Large intestine (tissue), 3 donors: ENCODE measurements at regions not wholly inside any gene's neighbourhood (a gene's known extent, or its start where the extent isn't known, plus 50 kb on each side); places are given as distances from the start of the nearest gene placed in this dataset.

Experiments
- DNase-seq, 2 donors: peaks; one replicate each; pipeline versions ENCODE4 v3.0.0 to v3.0.0-alpha.2; 2013
- H3K27ac ChIP-seq: one replicate; pipeline ENCODE4 v1.5.1; 2013; ENCODE audit warnings: low read length
- H3K27me3 ChIP-seq: 2 replicates; pipeline ENCODE4 v1.6.1; 2013; ENCODE audit warnings: low read length; ENCODE audit not compliant: control insufficient read depth, insufficient read depth
- H3K36me3 ChIP-seq: 2 replicates; pipeline ENCODE4 v1.6.1; 2013; ENCODE audit warnings: low read length; ENCODE audit not compliant: control insufficient read depth, insufficient read depth
- H3K4me1 ChIP-seq: one replicate; pipeline ENCODE4 v1.6.1; 2013; ENCODE audit warnings: low read length; ENCODE audit not compliant: control insufficient read depth, insufficient read depth
- H3K4me3 ChIP-seq: one replicate; pipeline ENCODE4 v1.5.1; 2013; ENCODE audit warnings: low read length
- H3K9me3 ChIP-seq: one replicate; pipeline ENCODE4 v1.6.1; 2013; ENCODE audit warnings: mild to moderate bottlenecking, low read depth, low read length, moderate library complexity; ENCODE audit not compliant: control insufficient read depth
- WGBS: methylation state at CpG from one replicate; pipeline ENCODE4 v1.1.5; 2013; ENCODE audit warnings: low lambda C conversion rate; ENCODE audit not compliant: insufficient coverage; 5-methylcytosine and 5-hydroxymethylcytosine counted together

- peaks cover 7% of the 10 kb centered on the region for H3K9me3 ChIP-seq
- no peaks in the 10 kb centered on the region for H3K27me3 ChIP-seq
- peak; percentile 9 to 44 for DNase-seq
- no peaks in the 10 kb centered on the region for H3K36me3 ChIP-seq
- no peak overlapping the region for H3K4me3 ChIP-seq
- no peak overlapping the region for H3K27ac ChIP-seq
- 43% methylated on average over 1 of the region's 1 CpG for WGBS
- no peaks in the 10 kb centered on the region for H3K4me1 ChIP-seq
Observed at GRCh38 chr3:154954757-154955156, 125.4 kb upstream of the MME start.

GRCh38 chr3:154953538-154953937 is 126.6 kb upstream of the MME start:
- no peak overlapping the region for H3K27ac ChIP-seq
- H3K9me3 ChIP-seq: peaks cover 5% of the 10 kb centered on the region
- 100% methylated on average over 1 of the region's 3 CpGs for WGBS
- no peak overlapping the region for H3K4me3 ChIP-seq
- no peaks in the 10 kb centered on the region for H3K27me3 ChIP-seq
- H3K36me3 ChIP-seq: no peaks in the 10 kb centered on the region
- H3K4me1 ChIP-seq: no peaks in the 10 kb centered on the region
- no peak for DNase-seq

GRCh38 chr3:154952553-154952952 is 127.6 kb upstream of the MME start:
- Histone ChIP-seq H3K27ac (no peak overlapping the region), H3K4me1 (no peaks in the 10 kb centered on the region), H3K4me3 (no peak overlapping the region), H3K36me3 (no peaks in the 10 kb centered on the region), H3K27me3 (no peaks in the 10 kb centered on the region), H3K9me3 (peaks cover 4% of the 10 kb centered on the region)
- no peak for DNase-seq
- no CpG with 5 or more reads among the region's 6 CpGs for WGBS

GRCh38 chr3:154943981-154944380 is 136.1 kb upstream of the MME start:
- Histone ChIP-seq H3K36me3 (no peaks in the 10 kb centered on the region), H3K9me3 (peaks cover 17% of the 10 kb centered on the region), H3K27me3 (no peaks in the 10 kb centered on the region), H3K4me1 (peaks cover 5% of the 10 kb centered on the region), H3K4me3 (no peak overlapping the region), H3K27ac (no peak overlapping the region)
- WGBS: 83% methylated on average over 1 of the region's 2 CpGs
- DNase-seq: no peak

GRCh38 chr3:154942827-154943226 is 137.3 kb upstream of the MME start:
- no peak for DNase-seq
- Histone ChIP-seq H3K36me3 (no peaks in the 10 kb centered on the region), H3K27ac (no peak overlapping the region), H3K9me3 (peaks cover 17% of the 10 kb centered on the region), H3K4me3 (no peak overlapping the region), H3K27me3 (no peaks in the 10 kb centered on the region), H3K4me1 (peaks cover 5% of the 10 kb centered on the region)

- no peak for DNase-seq
- peaks cover 9% of the 10 kb centered on the region for H3K9me3 ChIP-seq
- H3K4me3 ChIP-seq: no peak overlapping the region
- WGBS: no CpG with 5 or more reads among the region's 4 CpGs
- no peak overlapping the region for H3K27ac ChIP-seq
- H3K36me3 ChIP-seq: no peaks in the 10 kb centered on the region
- H3K27me3 ChIP-seq: no peaks in the 10 kb centered on the region
- no peaks in the 10 kb centered on the region for H3K4me1 ChIP-seq
Observed at GRCh38 chr3:154936196-154936595, 143.9 kb upstream of the MME start.

- Histone ChIP-seq H3K4me3 (no peak overlapping the region), H3K27me3 (no peaks in the 10 kb centered on the region), H3K36me3 (no peaks in the 10 kb centered on the region), H3K4me1 (no peaks in the 10 kb centered on the region), H3K9me3 (no peaks in the 10 kb centered on the region), H3K27ac (no peak overlapping the region)
- no peak for DNase-seq
Observed at GRCh38 chr3:154933581-154933980, 146.5 kb upstream of the MME start.

- H3K27ac ChIP-seq: no peak overlapping the region
- no peak overlapping the region for H3K4me3 ChIP-seq
- no peaks in the 10 kb centered on the region for H3K4me1 ChIP-seq
- no peak for DNase-seq
- H3K9me3 ChIP-seq: no peaks in the 10 kb centered on the region
- no peaks in the 10 kb centered on the region for H3K27me3 ChIP-seq
- no peaks in the 10 kb centered on the region for H3K36me3 ChIP-seq
Observed at GRCh38 chr3:154932633-154933032, 147.5 kb upstream of the MME start.

- Histone ChIP-seq H3K27me3 (no peaks in the 10 kb centered on the region), H3K27ac (no peak overlapping the region), H3K4me1 (no peaks in the 10 kb centered on the region), H3K4me3 (no peak overlapping the region), H3K9me3 (no peaks in the 10 kb centered on the region), H3K36me3 (no peaks in the 10 kb centered on the region)
- DNase-seq: no peak
- WGBS: no CpG with 5 or more reads among the region's 1 CpG
Observed at GRCh38 chr3:154931484-154931883, 148.6 kb upstream of the MME start.

- no peaks in the 10 kb centered on the region for H3K9me3 ChIP-seq
- 71% methylated on average over 1 of the region's 1 CpG for WGBS
- H3K36me3 ChIP-seq: no peaks in the 10 kb centered on the region
- H3K4me1 ChIP-seq: no peaks in the 10 kb centered on the region
- H3K27ac ChIP-seq: no peak overlapping the region
- DNase-seq: no peak
- no peaks in the 10 kb centered on the region for H3K27me3 ChIP-seq
- H3K4me3 ChIP-seq: no peak overlapping the region
Observed at GRCh38 chr3:154926721-154927120, 153.4 kb upstream of the MME start.

GRCh38 chr3:154921351-154921750 is 158.8 kb upstream of the MME start:
- H3K36me3 ChIP-seq: no peaks in the 10 kb centered on the region
- H3K27me3 ChIP-seq: no peaks in the 10 kb centered on the region
- no peak for DNase-seq
- peaks cover 4% of the 10 kb centered on the region for H3K9me3 ChIP-seq
- H3K27ac ChIP-seq: no peak overlapping the region
- no peak overlapping the region for H3K4me3 ChIP-seq
- no CpG with 5 or more reads among the region's 2 CpGs for WGBS
- H3K4me1 ChIP-seq: no peaks in the 10 kb centered on the region
